ENCODE measurements at regions not wholly inside any gene's neighbourhood (a gene's known extent, or its start where the extent isn't known, plus 50 kb on each side); places are given as distances from the start of the nearest gene placed in this dataset.

- H3K27ac ChIP-seq (ENCODE audit: insufficient read depth, low read length, poor library complexity, severe bottlenecking) = no peak overlapping the region
- DNase-seq = no peak
- no peak overlapping the region for H3K4me3 ChIP-seq (ENCODE audit: insufficient read depth, low read depth, low read length, poor library complexity, severe bottlenecking)
These were observed 134.8 kb upstream of the VRK1 start for GRCh38 chr14:96662116-96662970.

GRCh38 chr14:96663076-96663475, 134.1 kb upstream of the VRK1 start:
- no peaks in the 10 kb centered on the region for H3K36me3 ChIP-seq (ENCODE audit: control insufficient read depth, insufficient read depth, low read length)
- no peak overlapping the region for H3K27ac ChIP-seq (ENCODE audit: insufficient read depth, low read length, poor library complexity, severe bottlenecking)
- no peaks in the 10 kb centered on the region for H3K4me1 ChIP-seq (ENCODE audit: control insufficient read depth, insufficient read depth, low read length, poor library complexity, severe bottlenecking)
- no peaks in the 10 kb centered on the region for H3K9me3 ChIP-seq (ENCODE audit: control insufficient read depth, low read length)
- H3K4me3 ChIP-seq (ENCODE audit: insufficient read depth, low read depth, low read length, poor library complexity, severe bottlenecking) = no peak overlapping the region
- peaks cover 14% of the 10 kb centered on the region for H3K27me3 ChIP-seq (replicated peaks; ENCODE audit: control insufficient read depth, insufficient read depth, low read length, poor library complexity, severe bottlenecking)
- DNase-seq = no peak

More at GRCh38 chr14:96662116-96662970, 134.8 kb upstream of the VRK1 start:
- Histone ChIP-seq H3K27me3 (replicated peaks; ENCODE audit: control insufficient read depth, insufficient read depth, low read length, poor library complexity, severe bottlenecking) (peaks cover 14% of the 10 kb centered on the region), H3K36me3 (ENCODE audit: control insufficient read depth, insufficient read depth, low read length) (no peaks in the 10 kb centered on the region), H3K4me1 (ENCODE audit: control insufficient read depth, insufficient read depth, low read length, poor library complexity, severe bottlenecking) (no peaks in the 10 kb centered on the region), H3K9me3 (ENCODE audit: control insufficient read depth, low read length) (no peaks in the 10 kb centered on the region)

- DNase-seq = no peak
- Histone ChIP-seq H3K27me3 (replicated peaks; ENCODE audit: control insufficient read depth, insufficient read depth, low read length, poor library complexity, severe bottlenecking) (peaks cover 14% of the 10 kb centered on the region), H3K4me1 (ENCODE audit: control insufficient read depth, insufficient read depth, low read length, poor library complexity, severe bottlenecking) (no peaks in the 10 kb centered on the region), H3K36me3 (ENCODE audit: control insufficient read depth, insufficient read depth, low read length) (no peaks in the 10 kb centered on the region), H3K9me3 (ENCODE audit: control insufficient read depth, low read length) (no peaks in the 10 kb centered on the region), H3K27ac (ENCODE audit: insufficient read depth, low read length, poor library complexity, severe bottlenecking) (no peak overlapping the region), H3K4me3 (ENCODE audit: insufficient read depth, low read depth, low read length, poor library complexity, severe bottlenecking) (no peak overlapping the region)
These were observed 133.6 kb upstream of the VRK1 start for GRCh38 chr14:96663491-96664067.

- H3K4me1 ChIP-seq (ENCODE audit: control insufficient read depth, insufficient read depth, low read length, poor library complexity, severe bottlenecking) = no peaks in the 10 kb centered on the region
- no peaks in the 10 kb centered on the region for H3K9me3 ChIP-seq (ENCODE audit: control insufficient read depth, low read length)
- H3K36me3 ChIP-seq (ENCODE audit: control insufficient read depth, insufficient read depth, low read length) = no peaks in the 10 kb centered on the region
- H3K27me3 ChIP-seq (replicated peaks; ENCODE audit: control insufficient read depth, insufficient read depth, low read length, poor library complexity, severe bottlenecking) = peaks cover 6% of the 10 kb centered on the region
- no peak overlapping the region for H3K4me3 ChIP-seq (ENCODE audit: insufficient read depth, low read depth, low read length, poor library complexity, severe bottlenecking)
- no peak overlapping the region for H3K27ac ChIP-seq (ENCODE audit: insufficient read depth, low read length, poor library complexity, severe bottlenecking)
- DNase-seq = no peak
These were observed 131.1 kb upstream of the VRK1 start for GRCh38 chr14:96666088-96666487.

- no peaks in the 10 kb centered on the region for H3K9me3 ChIP-seq (ENCODE audit: control insufficient read depth, low read length)
- no peak overlapping the region for H3K27ac ChIP-seq (ENCODE audit: insufficient read depth, low read length, poor library complexity, severe bottlenecking)
- H3K27me3 ChIP-seq (replicated peaks; ENCODE audit: control insufficient read depth, insufficient read depth, low read length, poor library complexity, severe bottlenecking) = no peaks in the 10 kb centered on the region
- no peaks in the 10 kb centered on the region for H3K4me1 ChIP-seq (ENCODE audit: control insufficient read depth, insufficient read depth, low read length, poor library complexity, severe bottlenecking)
- no peaks in the 10 kb centered on the region for H3K36me3 ChIP-seq (ENCODE audit: control insufficient read depth, insufficient read depth, low read length)
- DNase-seq = no peak
- no peak overlapping the region for H3K4me3 ChIP-seq (ENCODE audit: insufficient read depth, low read depth, low read length, poor library complexity, severe bottlenecking)
These were observed 126.8 kb upstream of the VRK1 start for GRCh38 chr14:96670391-96670790.

- Histone ChIP-seq H3K4me1 (ENCODE audit: control insufficient read depth, insufficient read depth, low read length, poor library complexity, severe bottlenecking) (no peaks in the 10 kb centered on the region), H3K27ac (ENCODE audit: insufficient read depth, low read length, poor library complexity, severe bottlenecking) (no peak overlapping the region), H3K36me3 (ENCODE audit: control insufficient read depth, insufficient read depth, low read length) (no peaks in the 10 kb centered on the region), H3K9me3 (ENCODE audit: control insufficient read depth, low read length) (no peaks in the 10 kb centered on the region), H3K4me3 (ENCODE audit: insufficient read depth, low read depth, low read length, poor library complexity, severe bottlenecking) (no peak overlapping the region), H3K27me3 (replicated peaks; ENCODE audit: control insufficient read depth, insufficient read depth, low read length, poor library complexity, severe bottlenecking) (no peaks in the 10 kb centered on the region)
- no peak for DNase-seq
These were observed 126.0 kb upstream of the VRK1 start for GRCh38 chr14:96671218-96671617.

- Histone ChIP-seq H3K27me3 (replicated peaks; ENCODE audit: control insufficient read depth, insufficient read depth, low read length, poor library complexity, severe bottlenecking) (no peaks in the 10 kb centered on the region), H3K27ac (ENCODE audit: insufficient read depth, low read length, poor library complexity, severe bottlenecking) (no peak overlapping the region), H3K9me3 (ENCODE audit: control insufficient read depth, low read length) (no peaks in the 10 kb centered on the region), H3K36me3 (ENCODE audit: control insufficient read depth, insufficient read depth, low read length) (no peaks in the 10 kb centered on the region), H3K4me3 (ENCODE audit: insufficient read depth, low read depth, low read length, poor library complexity, severe bottlenecking) (no peak overlapping the region), H3K4me1 (ENCODE audit: control insufficient read depth, insufficient read depth, low read length, poor library complexity, severe bottlenecking) (no peaks in the 10 kb centered on the region)
- DNase-seq = no peak
These were observed 123.5 kb upstream of the VRK1 start for GRCh38 chr14:96673706-96674105.

- H3K4me1 ChIP-seq (ENCODE audit: control insufficient read depth, insufficient read depth, low read length, poor library complexity, severe bottlenecking) = no peaks in the 10 kb centered on the region
- H3K9me3 ChIP-seq (ENCODE audit: control insufficient read depth, low read length) = no peaks in the 10 kb centered on the region
- H3K27ac ChIP-seq (ENCODE audit: insufficient read depth, low read length, poor library complexity, severe bottlenecking) = no peak overlapping the region
- no peak overlapping the region for H3K4me3 ChIP-seq (ENCODE audit: insufficient read depth, low read depth, low read length, poor library complexity, severe bottlenecking)
- no peaks in the 10 kb centered on the region for H3K27me3 ChIP-seq (replicated peaks; ENCODE audit: control insufficient read depth, insufficient read depth, low read length, poor library complexity, severe bottlenecking)
- DNase-seq = no peak
- H3K36me3 ChIP-seq (ENCODE audit: control insufficient read depth, insufficient read depth, low read length) = no peaks in the 10 kb centered on the region
These were observed 123.1 kb upstream of the VRK1 start for GRCh38 chr14:96674121-96674520.

GRCh38 chr14:96676166-96676565, 121.0 kb upstream of the VRK1 start:
- Histone ChIP-seq H3K36me3 (ENCODE audit: control insufficient read depth, insufficient read depth, low read length) (no peaks in the 10 kb centered on the region), H3K4me3 (ENCODE audit: insufficient read depth, low read depth, low read length, poor library complexity, severe bottlenecking) (no peak overlapping the region), H3K27me3 (replicated peaks; ENCODE audit: control insufficient read depth, insufficient read depth, low read length, poor library complexity, severe bottlenecking) (no peaks in the 10 kb centered on the region), H3K9me3 (ENCODE audit: control insufficient read depth, low read length) (no peaks in the 10 kb centered on the region), H3K4me1 (ENCODE audit: control insufficient read depth, insufficient read depth, low read length, poor library complexity, severe bottlenecking) (no peaks in the 10 kb centered on the region), H3K27ac (ENCODE audit: insufficient read depth, low read length, poor library complexity, severe bottlenecking) (no peak overlapping the region)
- no peak for DNase-seq

- H3K27ac ChIP-seq (ENCODE audit: insufficient read depth, low read length, poor library complexity, severe bottlenecking) = no peak overlapping the region
- H3K9me3 ChIP-seq (ENCODE audit: control insufficient read depth, low read length) = no peaks in the 10 kb centered on the region
- no peaks in the 10 kb centered on the region for H3K27me3 ChIP-seq (replicated peaks; ENCODE audit: control insufficient read depth, insufficient read depth, low read length, poor library complexity, severe bottlenecking)
- H3K4me3 ChIP-seq (ENCODE audit: insufficient read depth, low read depth, low read length, poor library complexity, severe bottlenecking) = no peak overlapping the region
- H3K36me3 ChIP-seq (ENCODE audit: control insufficient read depth, insufficient read depth, low read length) = no peaks in the 10 kb centered on the region
- no peak for DNase-seq
- H3K4me1 ChIP-seq (ENCODE audit: control insufficient read depth, insufficient read depth, low read length, poor library complexity, severe bottlenecking) = no peaks in the 10 kb centered on the region
These were observed 115.4 kb upstream of the VRK1 start for GRCh38 chr14:96681829-96682228.
